Pulmonary artery endothelial cell (primary cell): ENCODE measurements at regions not wholly inside any gene's neighbourhood (a gene's known extent, or its start where the extent isn't known, plus 50 kb on each side); places are given as distances from the start of the nearest gene placed in this dataset.

Source experiments
- DNase-seq: peaks from one replicate; pipeline ENCODE4 v3.0.0-alpha.2; 2011; ENCODE audit warnings: low read depth, low spot score

- DNase-seq = no peak
Measured at GRCh38 chr20:59491884-59492283, 112.5 kb upstream of the PHACTR3 start.

GRCh38 chr20:59493926-59494325, 110.4 kb upstream of the PHACTR3 start:
- no peak for DNase-seq

DNA sequence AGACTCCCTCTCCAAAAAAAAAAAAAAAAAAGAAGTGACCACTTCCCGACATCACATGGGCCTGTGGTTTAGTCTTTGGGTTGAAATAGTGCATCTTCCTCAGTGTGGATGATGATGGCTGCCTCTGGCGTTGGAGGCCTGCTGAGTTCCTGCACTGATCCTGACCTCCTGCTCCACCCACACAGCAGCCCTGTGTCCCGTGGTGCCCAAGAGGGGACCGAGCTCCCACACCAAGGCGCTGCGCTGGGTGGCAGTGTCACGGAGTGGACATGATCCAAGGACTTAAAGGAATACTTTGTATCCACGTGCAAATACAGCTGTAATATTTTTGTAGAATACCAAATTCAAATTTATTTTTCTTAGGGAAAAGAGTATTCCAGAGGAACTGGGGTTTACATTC, 109.2 kb upstream of the PHACTR3 start:
- DNase-seq = no peak

- DNase-seq = peak; percentile 24
Measured at GRCh38 chr20:59495894-59496510, 108.3 kb upstream of the PHACTR3 start.

- DNase-seq = no peak
Measured at GRCh38 chr20:59498291-59498690, 106.0 kb upstream of the PHACTR3 start.

DNA sequence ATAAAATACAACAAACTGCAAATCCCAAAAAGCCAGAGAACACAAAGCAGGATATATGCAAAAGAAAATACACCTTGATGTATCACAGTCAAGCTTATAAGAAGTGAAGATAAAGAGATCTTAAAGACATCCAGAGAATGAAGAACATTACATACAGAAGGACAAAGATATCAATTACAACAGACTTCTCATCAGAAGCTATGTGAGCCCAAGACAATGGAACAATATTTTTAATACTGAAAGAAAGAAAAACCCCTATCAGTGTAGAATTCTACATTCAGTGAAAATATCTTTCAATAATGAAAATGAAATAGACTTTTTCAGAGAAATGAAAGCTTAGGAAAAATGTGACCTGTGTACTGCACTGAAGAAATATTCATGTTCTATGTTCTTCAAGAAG, 104.5 kb upstream of the PHACTR3 start:
- DNase-seq = no peak

- DNase-seq = no peak
Measured at GRCh38 chr20:59508729-59509128, 95.6 kb upstream of the PHACTR3 start.

DNA sequence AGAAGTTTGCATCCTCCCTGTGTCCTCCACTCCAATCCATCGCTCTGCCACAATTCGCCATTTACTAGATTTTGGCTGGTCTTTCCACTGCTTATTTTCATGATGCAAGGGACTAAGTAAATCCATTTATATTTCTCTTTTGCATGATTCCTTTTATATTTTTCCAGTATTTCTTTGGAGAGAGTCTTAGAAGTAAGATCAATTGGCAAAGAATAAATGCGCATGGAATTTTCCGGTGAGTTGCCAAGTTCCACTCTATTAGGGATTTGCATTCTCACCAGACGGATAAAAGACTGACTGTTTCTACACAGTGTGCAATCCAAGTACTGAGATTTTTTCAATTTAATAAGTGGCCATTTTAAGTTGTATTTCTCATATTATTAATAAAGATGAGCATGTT, 91.7 kb upstream of the PHACTR3 start:
- DNase-seq = no peak

- no peak for DNase-seq
Measured at GRCh38 chr20:59514554-59514953, 89.8 kb upstream of the PHACTR3 start.

GRCh38 chr20:59515013-59515905, 89.1 kb upstream of the PHACTR3 start:
- DNase-seq = no peak

DNA sequence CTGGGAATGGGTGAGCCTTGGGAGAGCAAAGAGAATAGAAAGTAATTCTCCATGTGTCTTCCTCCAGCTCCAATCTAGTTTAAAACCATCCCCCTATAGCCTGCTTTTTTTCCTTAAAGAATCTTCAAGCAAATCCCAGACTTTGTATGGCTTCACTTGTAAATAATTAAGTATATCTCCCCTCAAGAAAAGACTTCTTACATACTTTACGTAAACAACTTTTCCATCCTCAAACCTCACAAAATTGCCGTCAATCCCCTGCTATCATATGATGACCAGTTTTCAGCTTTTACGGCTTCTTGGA, 88.5 kb upstream of the PHACTR3 start:
- DNase-seq = no peak

GRCh38 chr20:59518881-59519706, 85.2 kb upstream of the PHACTR3 start:
- peak; percentile 22 for DNase-seq

DNA sequence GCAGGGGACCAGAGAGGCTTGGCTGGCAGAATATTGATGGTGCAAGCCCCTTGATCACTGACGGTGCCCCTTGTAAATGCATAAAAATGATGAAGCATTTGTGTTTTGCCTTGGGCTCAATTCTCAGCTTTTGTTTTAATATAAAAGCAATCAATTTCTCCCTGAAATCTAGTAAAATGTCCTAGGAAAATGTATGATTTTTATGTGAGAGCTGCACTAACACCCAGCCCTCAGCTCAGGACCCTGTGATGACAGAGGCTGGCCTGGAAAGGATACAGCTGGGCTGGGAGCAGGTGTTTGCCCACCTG, 84.7 kb upstream of the PHACTR3 start:
- no peak for DNase-seq

GRCh38 chr20:59520814-59521213, 83.5 kb upstream of the PHACTR3 start:
- no peak for DNase-seq

GRCh38 chr20:59525500-59526241, 78.7 kb upstream of the PHACTR3 start:
- DNase-seq = no peak

DNA sequence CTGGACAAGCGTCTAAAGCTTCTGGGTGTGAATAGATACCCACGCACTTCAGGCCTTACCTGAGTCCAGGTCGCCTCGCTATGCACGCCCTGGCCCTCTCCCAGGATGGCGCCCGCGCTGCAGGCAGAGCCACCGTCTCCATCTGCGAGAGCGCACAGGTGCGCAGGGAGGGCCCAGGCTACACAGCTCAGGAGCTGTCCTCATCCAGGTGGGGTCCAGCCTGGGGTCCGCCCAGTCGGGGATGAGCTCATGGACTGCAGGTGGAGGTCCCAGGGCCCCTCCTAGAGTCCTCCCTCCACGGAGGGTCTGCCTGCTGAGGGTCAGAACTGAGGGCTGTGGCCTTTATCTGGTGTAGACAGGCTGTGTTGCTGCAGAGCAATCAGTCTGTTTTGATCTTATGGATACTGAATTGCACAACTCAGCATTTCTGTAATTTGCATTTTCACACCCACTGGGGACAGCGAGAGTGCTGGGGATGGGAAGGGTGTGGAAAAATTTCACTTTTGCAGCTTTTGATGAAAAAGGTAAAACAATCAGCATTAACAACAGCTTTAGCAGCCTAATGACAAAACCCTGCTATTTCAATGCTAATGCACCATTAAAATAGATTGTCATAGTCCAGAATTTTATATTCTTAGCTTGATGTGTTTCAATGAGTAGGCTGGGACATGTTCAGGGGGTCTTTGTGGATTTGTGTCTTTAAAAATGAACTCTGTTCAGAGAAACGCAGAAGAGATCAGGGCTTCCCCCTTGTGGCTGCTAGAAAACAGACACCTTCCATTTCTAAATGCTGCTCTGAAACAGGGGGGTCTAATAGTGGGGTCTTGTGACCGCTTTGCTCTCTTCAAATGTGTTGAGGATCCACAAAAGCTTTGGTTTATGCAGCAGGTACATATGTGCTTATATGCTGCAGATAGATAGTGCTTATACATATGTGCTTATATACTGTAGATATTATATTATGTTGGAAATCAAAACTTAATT, 77.8 kb upstream of the PHACTR3 start:
- DNase-seq = no peak

DNA sequence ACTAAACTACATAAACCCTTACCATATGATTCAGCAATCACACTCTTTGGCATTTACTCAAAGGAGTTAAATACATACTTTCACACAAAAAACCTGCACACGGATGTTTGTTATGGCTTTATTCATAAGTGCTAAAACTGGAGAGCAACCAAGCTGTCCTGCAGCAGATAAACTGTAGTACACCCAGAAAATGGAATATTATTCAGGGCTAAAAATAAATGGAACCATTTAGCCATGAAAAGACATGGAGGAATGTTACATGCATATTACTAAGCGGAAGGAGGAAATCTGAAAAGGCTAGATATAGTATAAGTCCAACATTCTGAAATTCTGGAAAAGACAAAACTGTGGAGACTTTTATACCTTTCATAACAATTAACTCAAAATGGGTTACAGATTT, 73.6 kb upstream of the PHACTR3 start:
- DNase-seq = no peak

GRCh38 chr20:59537991-59538390, 66.3 kb upstream of the PHACTR3 start:
- no peak for DNase-seq

DNA sequence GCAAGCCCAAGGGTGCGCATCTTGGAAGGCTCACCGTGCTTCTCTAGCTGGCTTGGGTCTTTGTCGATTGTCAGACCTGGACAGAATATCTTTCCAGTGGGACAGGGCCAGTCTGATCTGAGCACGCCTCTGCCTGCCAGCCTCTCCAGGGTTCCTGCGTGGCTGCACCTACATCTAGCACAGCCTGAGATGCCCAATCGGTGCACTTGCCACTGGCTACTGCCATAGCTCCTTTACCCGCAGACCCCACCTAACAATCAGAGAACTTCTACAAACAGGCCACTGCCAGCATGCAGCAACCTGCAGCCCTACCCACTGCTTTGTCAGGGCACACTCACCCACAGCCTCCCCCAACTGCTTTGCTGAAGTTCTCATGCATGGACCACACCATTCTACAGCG, 56.7 kb upstream of the PHACTR3 start:
- DNase-seq = no peak
